Chondrocyte (in vitro differentiated cells): ENCODE measurements at regions not wholly inside any gene's neighbourhood (a gene's known extent, or its start where the extent isn't known, plus 50 kb on each side); places are given as distances from the start of the nearest gene placed in this dataset.

Source experiments
- DNase-seq: peaks from one replicate; pipeline ENCODE4 v3.0.0; 2021; ENCODE audit warnings: mixed read lengths, low spot score
- H3K27ac Mint-ChIP-seq: one replicate; pipeline ENCODE4 v1.8.0; 2021; ENCODE audit warnings: mild to moderate bottlenecking, moderate library complexity, mixed read lengths; ENCODE audit not compliant: unreplicated experiment
- H3K27me3 Mint-ChIP-seq: 2 replicates; pipeline ENCODE4 v1.8.0; 2021; ENCODE audit warnings: low read depth, mixed read lengths
- H3K36me3 Mint-ChIP-seq: 2 replicates; pipeline ENCODE4 v1.8.0; 2021; ENCODE audit warnings: low read depth, mixed read lengths
- H3K4me1 Mint-ChIP-seq: 2 replicates; pipeline ENCODE4 v1.8.0; 2021; ENCODE audit warnings: low read depth, mild to moderate bottlenecking, mixed read lengths
- H3K4me3 Mint-ChIP-seq: one replicate; pipeline ENCODE4 v1.8.0; 2021; ENCODE audit warnings: mild to moderate bottlenecking, moderate library complexity, mixed read lengths; ENCODE audit not compliant: unreplicated experiment
- H3K9me3 Mint-ChIP-seq: 2 replicates; pipeline ENCODE4 v1.8.0; 2021; ENCODE audit warnings: low read depth, mixed read lengths
- CTCF ChIP-seq: fragments of 200-600 bp; sonication (generic); IDR thresholded peaks from 2 replicates; pipeline ENCODE4 v1.5.0; 2021; ENCODE audit warnings: antibody characterized with exemption, mild to moderate bottlenecking, moderate library complexity

GRCh38 chr2:128733450-128733849 lies 414.8 kb upstream of the HS6ST1 start:
- Mint-ChIP-seq H3K4me1 (peaks cover 46% of the 10 kb centered on the region), H3K9me3 (peaks cover 9% of the 10 kb centered on the region), H3K27me3 (no peaks in the 10 kb centered on the region), H3K4me3 (no peak overlapping the region), H3K36me3 (peaks cover 2% of the 10 kb centered on the region), H3K27ac (peak overlapping the region; percentile 57)
- no peak for DNase-seq
- no peak for TF ChIP-seq CTCF

GRCh38 chr2:128734521-128735295 lies 416.0 kb upstream of the HS6ST1 start:
- no peak overlapping the region for H3K4me3 Mint-ChIP-seq
- H3K27ac Mint-ChIP-seq = peak overlapping the region; percentile 46
- H3K27me3 Mint-ChIP-seq = no peaks in the 10 kb centered on the region
- TF ChIP-seq CTCF = no peak
- peaks cover 5% of the 10 kb centered on the region for H3K9me3 Mint-ChIP-seq
- peaks cover 49% of the 10 kb centered on the region for H3K4me1 Mint-ChIP-seq
- H3K36me3 Mint-ChIP-seq = no peaks in the 10 kb centered on the region
- no peak for DNase-seq

GRCh38 chr2:128735296-128735960 lies 416.8 kb upstream of the HS6ST1 start:
- Mint-ChIP-seq H3K27me3 (no peaks in the 10 kb centered on the region), H3K36me3 (no peaks in the 10 kb centered on the region), H3K27ac (no peak overlapping the region), H3K4me1 (peaks cover 51% of the 10 kb centered on the region), H3K4me3 (no peak overlapping the region), H3K9me3 (no peaks in the 10 kb centered on the region)
- no peak for DNase-seq
- TF ChIP-seq CTCF = no peak

GRCh38 chr2:128736046-128736688 lies 417.5 kb upstream of the HS6ST1 start:
- no peak for DNase-seq
- Mint-ChIP-seq H3K4me3 (peak overlapping the region; percentile 69), H3K4me1 (peaks cover 53% of the 10 kb centered on the region), H3K27me3 (no peaks in the 10 kb centered on the region), H3K36me3 (no peaks in the 10 kb centered on the region), H3K27ac (no peak overlapping the region), H3K9me3 (no peaks in the 10 kb centered on the region)
- TF ChIP-seq CTCF = no peak
